K562 (cell line): ENCODE measurements at regions not wholly inside any gene's neighbourhood (a gene's known extent, or its start where the extent isn't known, plus 50 kb on each side); places are given as distances from the start of the nearest gene placed in this dataset.

ENCODE experiments used
- DDX20 ChIP-seq: fragments of 450-650 bp; IDR thresholded peaks from 2 replicates; pipeline ENCODE4 v1.6.1; 2016; ENCODE audit warnings: missing genetic modification characterization, low read depth, mild to moderate bottlenecking, missing compliant biosample characterization, moderate library complexity
- L3MBTL2 ChIP-seq: fragments of 450-650 bp; IDR thresholded peaks from 2 replicates; pipeline ENCODE4 v1.6.1; 2016; ENCODE audit warnings: mild to moderate bottlenecking, moderate library complexity
- POLR2AphosphoS5 ChIP-seq: IDR thresholded peaks from 2 replicates; pipeline ENCODE4 v1.6.1; 2011; ENCODE audit warnings: mild to moderate bottlenecking, low read depth, low read length, moderate library complexity; ENCODE audit not compliant: control insufficient read depth, insufficient read depth
- POLR2B ChIP-seq: fragments of 450-650 bp; IDR thresholded peaks from 2 replicates; pipeline ENCODE4 v1.6.1; 2018; ENCODE audit warnings: low read depth; ENCODE audit not compliant: partially characterized antibody
- TGIF2 ChIP-seq: sonication (generic); formaldehyde crosslinking; IDR thresholded peaks from 2 replicates; pipeline ENCODE4 v1.8.1; 2022; ENCODE audit warnings: mild to moderate bottlenecking, missing genetic modification reagents, moderate library complexity
- ZNF197 ChIP-seq: fragments of 200-800 bp; sonication (Bioruptor generic); IDR thresholded peaks from 2 replicates; pipeline ENCODE4 v1.6.1; 2016; ENCODE audit warnings: low read depth, missing genetic modification characterization, missing compliant biosample characterization
- ZNF384 ChIP-seq: IDR thresholded peaks from 2 replicates; pipeline ENCODE4 v1.6.1; 2012; ENCODE audit warnings: low read depth, low read length, improper control_type of control experiment

GRCh38 chr10:130377986-130378540 lies 241.9 kb downstream of the GLRX3 start:
- no peak for TF ChIP-seq DDX20 (tag)
- TF ChIP-seq TGIF2 (CRISPR knock-in tag): no peak
- no peak for TF ChIP-seq L3MBTL2
- no peak for TF ChIP-seq POLR2AphosphoS5
- TF ChIP-seq ZNF384: no peak
- TF ChIP-seq POLR2B: no peak
- no peak for TF ChIP-seq ZNF197
